ENCODE measurements at regions not wholly inside any gene's neighbourhood (a gene's known extent, or its start where the extent isn't known, plus 50 kb on each side); places are given as distances from the start of the nearest gene placed in this dataset.
"Not testable (repeated sequence)": the region's sequence is repeated elsewhere in the genome, so short reads cannot be mapped to it uniquely, and the experiment has no call there.

DNA sequence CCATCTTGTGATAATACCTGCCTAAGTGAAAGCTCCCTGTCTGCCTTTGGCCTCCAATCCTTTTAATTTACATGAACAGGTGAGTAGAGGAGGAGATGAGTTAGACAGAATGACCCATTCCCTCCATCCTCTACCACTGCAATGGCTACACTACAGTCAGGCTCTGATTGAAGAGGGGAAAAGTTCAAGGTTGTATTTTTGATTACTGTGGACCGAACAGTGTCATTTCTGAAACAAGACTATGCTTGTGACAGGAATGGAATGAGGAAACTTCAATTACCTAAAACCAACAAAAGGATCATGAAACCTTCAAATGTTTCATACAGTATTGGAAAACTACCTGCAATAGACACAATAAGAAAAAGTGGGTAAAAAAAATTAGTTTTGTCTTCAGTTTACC, 85.5 kb upstream of the GBE1 start:
- H3K27me3 ChIP-seq (ENCODE audit: control insufficient read depth, insufficient read depth, low read length), result no peaks in the 10 kb centered on the region
- no peaks in the 10 kb centered on the region for H3K36me3 ChIP-seq (ENCODE audit: control insufficient read depth, insufficient read depth, low read length)
- H3K27ac ChIP-seq (ENCODE audit: low read depth, low read length), result no peak overlapping the region
- no peaks in the 10 kb centered on the region for H3K9me3 ChIP-seq (ENCODE audit: control insufficient read depth, insufficient read depth, low read depth, low read length)
- H3K9ac ChIP-seq (ENCODE audit: low read length), result no peak overlapping the region
- no peak overlapping the region for H3K4me3 ChIP-seq (ENCODE audit: low read depth, low read length)
- no peaks in the 10 kb centered on the region for H3K4me1 ChIP-seq (ENCODE audit: control insufficient read depth, insufficient read depth, low read length)

GRCh38 chr3:81841540-81841939, 80.1 kb upstream of the GBE1 start:
- no peak overlapping the region for H3K4me3 ChIP-seq (ENCODE audit: low read depth, low read length)
- no peaks in the 10 kb centered on the region for H3K9me3 ChIP-seq (ENCODE audit: control insufficient read depth, insufficient read depth, low read depth, low read length)
- 0 out of 2 replicates have a peak, but pooled peaks cover 5% of the 10 kb centered on the region for H3K4me1 ChIP-seq (ENCODE audit: control insufficient read depth, insufficient read depth, low read length)
- H3K27ac ChIP-seq (ENCODE audit: low read depth, low read length), result no peak overlapping the region
- no peaks in the 10 kb centered on the region for H3K36me3 ChIP-seq (ENCODE audit: control insufficient read depth, insufficient read depth, low read length)
- no peaks in the 10 kb centered on the region for H3K27me3 ChIP-seq (ENCODE audit: control insufficient read depth, insufficient read depth, low read length)
- no peak overlapping the region for H3K9ac ChIP-seq (ENCODE audit: low read length)

DNA sequence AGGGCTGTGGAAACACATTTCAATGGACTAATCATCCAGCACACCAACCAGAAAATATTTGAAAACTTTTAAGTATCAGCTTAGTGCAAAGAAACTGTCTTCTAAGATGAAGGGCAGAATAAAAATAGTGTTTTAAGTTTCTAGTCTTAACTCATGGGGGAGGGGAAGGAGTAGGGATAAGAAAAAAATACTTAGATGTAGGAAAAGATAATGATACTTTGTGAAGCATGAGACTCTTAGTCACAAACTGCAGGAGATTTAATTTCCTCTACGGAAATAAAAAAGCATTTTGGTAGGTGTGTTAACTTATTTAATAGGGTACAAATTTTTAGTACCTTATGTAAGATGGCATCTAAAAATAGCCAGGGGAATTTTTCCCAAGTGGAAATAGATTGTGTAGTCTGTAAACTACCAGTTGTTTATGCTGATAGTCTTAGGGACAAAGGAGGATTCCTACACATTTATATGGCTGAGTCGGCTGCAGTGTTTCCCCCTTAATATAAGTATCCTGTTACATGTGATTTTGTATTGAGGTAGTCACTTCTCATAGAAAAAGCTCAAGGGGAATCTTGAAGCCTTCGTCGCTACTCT, 78.2 kb upstream of the GBE1 start:
- Histone ChIP-seq H3K27me3 (ENCODE audit: control insufficient read depth, insufficient read depth, low read length) (no peaks in the 10 kb centered on the region), H3K36me3 (ENCODE audit: control insufficient read depth, insufficient read depth, low read length) (no peaks in the 10 kb centered on the region), H3K27ac (ENCODE audit: low read depth, low read length) (no peak overlapping the region), H3K4me1 (ENCODE audit: control insufficient read depth, insufficient read depth, low read length) (0 out of 2 replicates have a peak, but pooled peaks cover 5% of the 10 kb centered on the region), H3K9me3 (ENCODE audit: control insufficient read depth, insufficient read depth, low read depth, low read length) (no peaks in the 10 kb centered on the region), H3K9ac (ENCODE audit: low read length) (no peak overlapping the region), H3K4me3 (ENCODE audit: low read depth, low read length) (no peak overlapping the region)

- H3K27ac ChIP-seq (ENCODE audit: low read depth, low read length), result no peak overlapping the region
- no peaks in the 10 kb centered on the region for H3K36me3 ChIP-seq (ENCODE audit: control insufficient read depth, insufficient read depth, low read length)
- H3K4me3 ChIP-seq (ENCODE audit: low read depth, low read length), result no peak overlapping the region
- H3K4me1 ChIP-seq (ENCODE audit: control insufficient read depth, insufficient read depth, low read length), result 0 out of 2 replicates have a peak, but pooled peaks cover 5% of the 10 kb centered on the region
- no peaks in the 10 kb centered on the region for H3K9me3 ChIP-seq (ENCODE audit: control insufficient read depth, insufficient read depth, low read depth, low read length)
- H3K27me3 ChIP-seq (ENCODE audit: control insufficient read depth, insufficient read depth, low read length), result no peaks in the 10 kb centered on the region
- H3K9ac ChIP-seq (ENCODE audit: low read length), result no peak overlapping the region
These were observed 77.0 kb upstream of the GBE1 start for GRCh38 chr3:81838457-81838856.

DNA sequence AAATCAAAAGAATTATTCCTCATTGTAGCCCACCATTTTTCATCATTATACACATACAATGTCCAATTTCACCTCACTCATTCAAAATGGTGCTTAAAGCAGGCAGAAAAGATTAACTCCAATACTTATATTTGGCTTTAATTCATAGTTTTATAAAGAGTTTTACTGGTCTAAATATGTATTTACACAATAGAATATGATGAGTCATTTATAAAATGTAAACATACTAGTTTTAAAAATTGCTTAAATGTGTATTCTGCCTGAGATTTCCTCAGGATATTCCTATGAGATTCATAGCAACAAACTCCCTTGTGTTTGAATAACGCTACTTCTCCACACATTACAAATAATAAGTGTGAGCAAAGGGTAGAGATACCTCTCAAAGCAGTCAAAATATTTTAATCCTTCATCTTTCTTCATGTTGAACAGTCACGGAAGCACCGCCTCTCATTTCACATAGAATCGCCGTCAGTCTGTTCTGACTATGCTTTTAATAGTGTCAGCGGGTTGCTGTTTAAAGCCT, 75.7 kb upstream of the GBE1 start:
- no peak overlapping the region for H3K9ac ChIP-seq (ENCODE audit: low read length)
- H3K27me3 ChIP-seq (ENCODE audit: control insufficient read depth, insufficient read depth, low read length), result no peaks in the 10 kb centered on the region
- no peaks in the 10 kb centered on the region for H3K36me3 ChIP-seq (ENCODE audit: control insufficient read depth, insufficient read depth, low read length)
- H3K4me3 ChIP-seq (ENCODE audit: low read depth, low read length), result no peak overlapping the region
- H3K4me1 ChIP-seq (ENCODE audit: control insufficient read depth, insufficient read depth, low read length), result 0 out of 2 replicates have a peak, but pooled peaks cover 5% of the 10 kb centered on the region
- H3K27ac ChIP-seq (ENCODE audit: low read depth, low read length), result no peak overlapping the region
- no peaks in the 10 kb centered on the region for H3K9me3 ChIP-seq (ENCODE audit: control insufficient read depth, insufficient read depth, low read depth, low read length)

GRCh38 chr3:81829937-81830336, 68.5 kb upstream of the GBE1 start:
- Histone ChIP-seq H3K9me3 (ENCODE audit: control insufficient read depth, insufficient read depth, low read depth, low read length) (no peaks in the 10 kb centered on the region), H3K9ac (ENCODE audit: low read length) (no peak overlapping the region), H3K4me1 (ENCODE audit: control insufficient read depth, insufficient read depth, low read length) (no peaks in the 10 kb centered on the region)

DNA sequence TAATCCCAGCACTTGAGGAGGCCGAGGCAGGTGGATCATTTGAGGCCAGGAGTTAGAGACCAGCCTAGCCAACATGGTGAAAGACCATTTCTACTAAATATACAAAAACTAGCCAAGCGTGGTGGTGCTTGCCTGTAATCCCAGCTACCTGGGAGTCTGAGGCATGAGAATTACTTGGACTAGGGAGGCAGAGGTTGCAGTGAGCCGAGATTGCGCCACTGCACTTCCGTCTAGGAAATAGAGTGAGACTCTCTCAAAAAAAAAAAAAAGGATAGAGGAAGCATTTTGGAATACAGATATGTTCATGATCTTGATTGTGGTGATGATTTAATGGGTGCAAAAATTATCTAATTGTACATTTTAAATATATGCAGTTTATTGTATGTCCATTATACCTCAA, 67.8 kb upstream of the GBE1 start:
- not testable (repeated sequence) for H3K4me3 ChIP-seq (ENCODE audit: low read depth, low read length); H3K9ac ChIP-seq (ENCODE audit: low read length); H3K4me1 ChIP-seq (ENCODE audit: control insufficient read depth, insufficient read depth, low read length); H3K27me3 ChIP-seq (ENCODE audit: control insufficient read depth, insufficient read depth, low read length); H3K9me3 ChIP-seq (ENCODE audit: control insufficient read depth, insufficient read depth, low read depth, low read length); H3K27ac ChIP-seq (ENCODE audit: low read depth, low read length); H3K36me3 ChIP-seq (ENCODE audit: control insufficient read depth, insufficient read depth, low read length)

More at GRCh38 chr3:81829937-81830336, 68.5 kb upstream of the GBE1 start:
- Histone ChIP-seq H3K27me3 (ENCODE audit: control insufficient read depth, insufficient read depth, low read length) (no peaks in the 10 kb centered on the region), H3K4me3 (ENCODE audit: low read depth, low read length) (no peak overlapping the region), H3K36me3 (ENCODE audit: control insufficient read depth, insufficient read depth, low read length) (no peaks in the 10 kb centered on the region), H3K27ac (ENCODE audit: low read depth, low read length) (no peak overlapping the region)

DNA sequence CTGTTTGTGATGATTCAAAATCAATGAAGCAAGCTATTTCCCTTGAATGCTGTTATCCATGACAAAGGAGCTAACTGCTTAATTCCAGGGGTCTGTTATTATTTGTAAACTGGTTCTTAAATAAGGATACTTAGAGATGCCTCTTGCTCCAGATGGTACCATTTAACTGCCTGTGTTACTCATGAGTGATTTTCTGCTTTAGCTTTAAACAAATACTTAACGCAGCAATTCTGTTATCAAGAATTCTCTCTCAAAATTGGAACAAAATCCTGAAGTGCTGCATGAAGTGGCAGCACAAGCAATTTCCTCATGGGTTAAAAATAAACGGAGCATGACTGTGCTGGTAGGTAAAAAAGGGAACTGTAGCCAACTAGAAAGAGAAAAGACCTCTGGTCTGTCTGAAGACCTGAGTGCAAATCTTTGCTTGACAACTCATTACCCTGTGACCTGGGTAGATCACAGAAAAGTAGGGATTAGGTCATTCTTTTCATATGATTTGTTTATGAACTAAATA, 62.5 kb upstream of the GBE1 start:
- H3K27ac ChIP-seq (ENCODE audit: low read depth, low read length), result no peak overlapping the region; the same call in 1 of the 2 replicates
- no peak overlapping the region for H3K9ac ChIP-seq (ENCODE audit: low read length)
- H3K36me3 ChIP-seq (ENCODE audit: control insufficient read depth, insufficient read depth, low read length), result no peaks in the 10 kb centered on the region
- H3K4me1 ChIP-seq (ENCODE audit: control insufficient read depth, insufficient read depth, low read length), result peaks cover 15% of the 10 kb centered on the region
- no peaks in the 10 kb centered on the region for H3K27me3 ChIP-seq (ENCODE audit: control insufficient read depth, insufficient read depth, low read length)
- 0 out of 2 replicates have a peak, but pooled peaks cover 2% of the 10 kb centered on the region for H3K9me3 ChIP-seq (ENCODE audit: control insufficient read depth, insufficient read depth, low read depth, low read length)
- peak overlapping the region; percentile 7; the same call in 1 of the 2 replicates for H3K4me3 ChIP-seq (ENCODE audit: low read depth, low read length)

DNA sequence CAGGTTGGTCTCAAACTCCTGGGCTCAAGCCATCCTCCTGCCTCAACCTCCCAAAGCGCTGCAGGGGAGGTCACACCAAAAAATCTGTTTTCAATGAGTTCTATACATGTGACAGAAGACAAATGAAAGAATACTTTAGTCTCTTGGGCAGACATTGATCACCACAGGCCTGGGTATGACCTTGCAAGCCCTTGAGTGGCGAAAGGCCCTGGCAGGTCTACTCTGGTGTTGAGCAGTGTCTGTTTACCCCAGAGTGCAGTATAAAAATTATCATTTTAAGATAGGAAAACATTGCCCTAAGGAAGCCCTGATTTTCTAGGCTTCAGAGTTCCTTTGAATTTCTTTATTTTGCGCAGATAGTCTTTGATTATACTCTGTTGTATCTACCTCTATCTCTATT, 61.6 kb upstream of the GBE1 start:
- Histone ChIP-seq H3K27ac (ENCODE audit: low read depth, low read length) (no peak overlapping the region), H3K9ac (ENCODE audit: low read length) (no peak overlapping the region), H3K4me1 (ENCODE audit: control insufficient read depth, insufficient read depth, low read length) (peaks cover 15% of the 10 kb centered on the region), H3K27me3 (ENCODE audit: control insufficient read depth, insufficient read depth, low read length) (no peaks in the 10 kb centered on the region), H3K9me3 (ENCODE audit: control insufficient read depth, insufficient read depth, low read depth, low read length) (0 out of 2 replicates have a peak, but pooled peaks cover 2% of the 10 kb centered on the region), H3K4me3 (ENCODE audit: low read depth, low read length) (no peak overlapping the region), H3K36me3 (ENCODE audit: control insufficient read depth, insufficient read depth, low read length) (no peaks in the 10 kb centered on the region)

DNA sequence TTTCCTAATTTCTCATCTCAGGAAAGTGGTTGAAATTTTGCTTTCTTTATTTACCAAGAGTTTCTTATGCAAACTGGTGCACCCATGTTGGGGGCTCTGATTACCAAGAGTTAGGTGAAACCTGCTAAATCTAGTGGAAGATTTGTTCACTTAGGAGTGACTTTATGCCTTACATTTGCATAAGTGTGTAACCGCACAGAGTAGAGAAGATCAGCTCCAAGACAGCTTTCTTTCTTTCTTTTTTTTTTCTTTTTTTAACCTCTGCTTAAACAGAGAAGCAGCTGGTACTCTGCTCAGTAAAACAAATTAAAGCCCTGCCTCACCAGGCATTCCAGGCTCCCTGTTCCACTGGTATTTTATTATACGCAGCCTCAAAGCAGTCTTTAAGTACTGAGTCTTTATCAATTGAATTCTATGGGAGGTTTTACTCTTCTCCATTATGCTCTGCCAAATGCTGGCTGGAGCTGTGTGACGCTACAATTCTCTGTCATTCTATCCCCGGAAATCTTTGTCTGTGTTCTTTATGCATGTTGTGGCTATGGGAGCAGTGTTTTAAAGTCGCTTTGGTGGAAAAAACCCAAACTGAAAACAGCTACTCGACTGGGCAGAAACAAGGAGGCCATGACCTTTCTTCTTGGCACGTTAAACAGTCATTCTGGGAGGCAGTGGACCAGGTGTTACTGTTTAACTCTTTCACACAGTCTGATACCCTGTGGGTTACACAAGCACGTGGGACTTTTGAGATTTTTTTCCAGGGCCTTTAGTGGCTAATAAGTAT, 55.2 kb upstream of the GBE1 start:
- no peaks in the 10 kb centered on the region for H3K27me3 ChIP-seq (ENCODE audit: control insufficient read depth, insufficient read depth, low read length)
- H3K4me3 ChIP-seq (ENCODE audit: low read depth, low read length), result no peak overlapping the region
- no peaks in the 10 kb centered on the region for H3K36me3 ChIP-seq (ENCODE audit: control insufficient read depth, insufficient read depth, low read length)
- H3K4me1 ChIP-seq (ENCODE audit: control insufficient read depth, insufficient read depth, low read length), result peaks cover 5% of the 10 kb centered on the region; the same call in 1 of the 2 replicates
- H3K27ac ChIP-seq (ENCODE audit: low read depth, low read length), result no peak overlapping the region
- no peak overlapping the region for H3K9ac ChIP-seq (ENCODE audit: low read length)
- peaks cover 2% of the 10 kb centered on the region; the same call in 1 of the 2 replicates for H3K9me3 ChIP-seq (ENCODE audit: control insufficient read depth, insufficient read depth, low read depth, low read length)

DNA sequence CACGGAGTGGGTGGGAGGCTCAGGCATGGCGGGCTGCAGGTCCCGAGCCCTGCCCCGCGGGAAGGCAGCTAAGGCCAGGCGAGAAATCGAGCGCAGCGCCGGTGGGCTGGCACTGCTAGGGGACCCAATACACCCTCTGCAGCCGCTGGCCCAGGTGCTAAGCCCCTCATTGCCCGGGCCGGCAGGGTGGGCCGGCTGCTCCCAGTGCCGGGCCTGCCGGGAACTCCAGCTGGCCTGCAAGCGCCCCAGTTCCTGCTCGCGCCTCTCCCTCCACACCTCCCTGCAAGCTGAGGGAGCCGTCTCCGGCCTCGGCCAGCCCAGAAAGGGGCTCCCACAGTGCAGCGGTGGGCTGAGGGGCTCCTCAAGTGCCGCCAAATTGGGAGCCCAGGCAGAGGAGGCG, 50.7 kb upstream of the GBE1 start:
- not testable (repeated sequence) for H3K9me3 ChIP-seq (ENCODE audit: control insufficient read depth, insufficient read depth, low read depth, low read length); H3K9ac ChIP-seq (ENCODE audit: low read length); H3K4me1 ChIP-seq (ENCODE audit: control insufficient read depth, insufficient read depth, low read length); H3K27ac ChIP-seq (ENCODE audit: low read depth, low read length); H3K36me3 ChIP-seq (ENCODE audit: control insufficient read depth, insufficient read depth, low read length); H3K4me3 ChIP-seq (ENCODE audit: low read depth, low read length); H3K27me3 ChIP-seq (ENCODE audit: control insufficient read depth, insufficient read depth, low read length)

All from HUES6 (cell line).